ENCODE measurements at regions not wholly inside any gene's neighbourhood (a gene's known extent, or its start where the extent isn't known, plus 50 kb on each side); places are given as distances from the start of the nearest gene placed in this dataset.

GRCh38 chrX:120791013-120791643, 84.5 kb downstream of the CT47B1 start:
- TF ChIP-seq CTCF (IDR thresholded peaks at IDR 0.05; ENCODE audit: low read depth, low read length, missing control alignments) = no peak
- H3K4me3 ChIP-seq (replicated peaks; ENCODE audit: low read depth, low read length) = no peak overlapping the region
- DNase-seq (ENCODE audit: extremely low read depth, low read depth) = peak; percentile 58

- H3K4me3 ChIP-seq (replicated peaks; ENCODE audit: low read depth, low read length) = no peak overlapping the region
- no peak for TF ChIP-seq CTCF (IDR thresholded peaks at IDR 0.05; ENCODE audit: low read depth, low read length, missing control alignments)
Observed at GRCh38 chrX:120790552-120790951, 85.1 kb downstream of the CT47B1 start.

GRCh38 chrX:120790118-120790517, 85.5 kb downstream of the CT47B1 start:
- peak; percentile 53 for TF ChIP-seq CTCF (IDR thresholded peaks at IDR 0.05; ENCODE audit: low read depth, low read length, missing control alignments)
- no peak overlapping the region for H3K4me3 ChIP-seq (replicated peaks; ENCODE audit: low read depth, low read length)
- DNase-seq (ENCODE audit: extremely low read depth, low read depth) = no peak

More at GRCh38 chrX:120790552-120790951, 85.1 kb downstream of the CT47B1 start:
- no peak for DNase-seq (ENCODE audit: extremely low read depth, low read depth)

GRCh38 chrX:120781403-120781802, 94.3 kb downstream of the CT47B1 start:
- DNase-seq (ENCODE audit: extremely low read depth, low read depth) = no peak
- TF ChIP-seq CTCF (IDR thresholded peaks at IDR 0.05; ENCODE audit: low read depth, low read length, missing control alignments) = no peak
- H3K4me3 ChIP-seq (replicated peaks; ENCODE audit: low read depth, low read length) = no peak overlapping the region

GRCh38 chrX:120775959-120776358, 99.7 kb downstream of the CT47B1 start:
- no peak for TF ChIP-seq CTCF (IDR thresholded peaks at IDR 0.05; ENCODE audit: low read depth, low read length, missing control alignments)
- no peak for DNase-seq (ENCODE audit: extremely low read depth, low read depth)
- no peak overlapping the region for H3K4me3 ChIP-seq (replicated peaks; ENCODE audit: low read depth, low read length)

- no peak for DNase-seq (ENCODE audit: extremely low read depth, low read depth)
- no peak overlapping the region for H3K4me3 ChIP-seq (replicated peaks; ENCODE audit: low read depth, low read length)
- no peak for TF ChIP-seq CTCF (IDR thresholded peaks at IDR 0.05; ENCODE audit: low read depth, low read length, missing control alignments)
Observed at GRCh38 chrX:120774606-120775005, 101.1 kb downstream of the CT47B1 start.

GRCh38 chrX:120773801-120774200, 101.9 kb downstream of the CT47B1 start:
- no peak for TF ChIP-seq CTCF (IDR thresholded peaks at IDR 0.05; ENCODE audit: low read depth, low read length, missing control alignments)
- no peak for DNase-seq (ENCODE audit: extremely low read depth, low read depth)
- no peak overlapping the region for H3K4me3 ChIP-seq (replicated peaks; ENCODE audit: low read depth, low read length)
